ENCODE measurements at regions not wholly inside any gene's neighbourhood (a gene's known extent, or its start where the extent isn't known, plus 50 kb on each side); places are given as distances from the start of the nearest gene placed in this dataset.
"Not testable (repeated sequence)": the region's sequence is repeated elsewhere in the genome, so short reads cannot be mapped to it uniquely, and the experiment has no call there.

DNA sequence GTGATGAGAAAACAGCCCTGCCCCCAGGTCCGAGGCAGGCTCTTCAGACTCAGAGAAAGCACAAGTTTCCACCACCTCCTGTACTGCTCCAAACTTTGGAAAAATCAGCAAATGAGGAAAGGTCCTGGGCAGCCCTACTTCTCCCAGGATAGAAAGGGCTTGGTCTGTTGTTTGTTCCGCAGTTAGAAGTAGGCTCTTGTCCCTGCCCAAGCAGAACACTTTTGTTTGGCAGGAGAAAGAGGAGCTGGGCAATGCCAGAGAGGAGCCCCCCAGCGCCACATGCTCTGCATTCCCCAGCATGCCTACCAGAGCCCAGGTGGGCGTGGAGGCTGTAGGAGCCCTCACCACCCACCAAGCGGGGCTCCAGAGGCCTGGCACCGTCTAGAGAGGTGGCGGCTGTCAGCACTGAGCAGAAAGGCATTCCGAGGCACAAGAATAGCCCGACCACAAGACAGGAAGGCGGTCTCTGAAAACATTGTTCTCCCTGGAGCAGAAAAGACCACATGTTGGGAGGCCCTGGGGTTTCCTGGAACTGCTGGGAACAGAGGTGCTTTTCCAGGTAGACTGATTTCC lies 90.3 kb upstream of the CD82 start:
- Histone ChIP-seq H3K27ac (no peak overlapping the region), H3K36me3 (no peaks in the 10 kb centered on the region), H3K4me1 (no peaks in the 10 kb centered on the region), H3K27me3 (no peaks in the 10 kb centered on the region), H3K4me3 (no peak overlapping the region), H3K9me3 (no peaks in the 10 kb centered on the region)
- TF ChIP-seq, protein P1, sequence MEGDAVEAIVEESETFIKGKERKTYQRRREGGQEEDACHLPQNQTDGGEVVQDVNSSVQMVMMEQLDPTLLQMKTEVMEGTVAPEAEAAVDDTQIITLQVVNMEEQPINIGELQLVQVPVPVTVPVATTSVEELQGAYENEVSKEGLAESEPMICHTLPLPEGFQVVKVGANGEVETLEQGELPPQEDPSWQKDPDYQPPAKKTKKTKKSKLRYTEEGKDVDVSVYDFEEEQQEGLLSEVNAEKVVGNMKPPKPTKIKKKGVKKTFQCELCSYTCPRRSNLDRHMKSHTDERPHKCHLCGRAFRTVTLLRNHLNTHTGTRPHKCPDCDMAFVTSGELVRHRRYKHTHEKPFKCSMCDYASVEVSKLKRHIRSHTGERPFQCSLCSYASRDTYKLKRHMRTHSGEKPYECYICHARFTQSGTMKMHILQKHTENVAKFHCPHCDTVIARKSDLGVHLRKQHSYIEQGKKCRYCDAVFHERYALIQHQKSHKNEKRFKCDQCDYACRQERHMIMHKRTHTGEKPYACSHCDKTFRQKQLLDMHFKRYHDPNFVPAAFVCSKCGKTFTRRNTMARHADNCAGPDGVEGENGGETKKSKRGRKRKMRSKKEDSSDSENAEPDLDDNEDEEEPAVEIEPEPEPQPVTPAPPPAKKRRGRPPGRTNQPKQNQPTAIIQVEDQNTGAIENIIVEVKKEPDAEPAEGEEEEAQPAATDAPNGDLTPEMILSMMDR (IDR thresholded peaks at IDR 0.05) = no peak
- no peak for TF ChIP-seq EP300 (IDR thresholded peaks at IDR 0.05)
- TF ChIP-seq POLR2A (IDR thresholded peaks at IDR 0.05) = no peak
- TF ChIP-seq POLR2AphosphoS5 (IDR thresholded peaks at IDR 0.05) = no peak
- DNase-seq (no peak), ATAC-seq (ENCODE audit: low FRiP score in 2 of 2) (no peak)
- WGBS, 2 donors = 49 to 79% methylated on average over 4 to 10 of the region's 10 CpGs

- H3K9me3 ChIP-seq; H3K4me3 ChIP-seq; H3K27ac ChIP-seq; H3K4me1 ChIP-seq; DNase-seq; H3K36me3 ChIP-seq; ATAC-seq (ENCODE audit: low FRiP score in 2 of 2); H3K27me3 ChIP-seq: not testable (repeated sequence)
- 84 to 87% methylated on average over 4 of the region's 4 CpGs for WGBS, 2 donors
These were observed 83.1 kb upstream of the CD82 start for GRCh38 chr11:44482338-44482737.

- Histone ChIP-seq H3K27me3 (no peaks in the 10 kb centered on the region), H3K36me3 (no peaks in the 10 kb centered on the region), H3K4me3 (no peak overlapping the region), H3K9me3 (no peaks in the 10 kb centered on the region), H3K27ac (no peak overlapping the region), H3K4me1 (no peaks in the 10 kb centered on the region)
- ATAC-seq (ENCODE audit: low FRiP score in 2 of 2) (peak in 1 of 2 donors; percentile 23), DNase-seq (peak in 1 of 2 donors; percentile 27)
- WGBS, 2 donors = 80 to 89% methylated on average over 8 to 10 of the region's 10 CpGs
- TF ChIP-seq POLR2A (IDR thresholded peaks at IDR 0.05) (no peak), EP300 (IDR thresholded peaks at IDR 0.05) (no peak)
- TF ChIP-seq, protein P1 (IDR thresholded peaks at IDR 0.05) = peak in 1 of 6 experiments; percentile 10
These were observed 81.4 kb upstream of the CD82 start for GRCh38 chr11:44483919-44484610.

DNA sequence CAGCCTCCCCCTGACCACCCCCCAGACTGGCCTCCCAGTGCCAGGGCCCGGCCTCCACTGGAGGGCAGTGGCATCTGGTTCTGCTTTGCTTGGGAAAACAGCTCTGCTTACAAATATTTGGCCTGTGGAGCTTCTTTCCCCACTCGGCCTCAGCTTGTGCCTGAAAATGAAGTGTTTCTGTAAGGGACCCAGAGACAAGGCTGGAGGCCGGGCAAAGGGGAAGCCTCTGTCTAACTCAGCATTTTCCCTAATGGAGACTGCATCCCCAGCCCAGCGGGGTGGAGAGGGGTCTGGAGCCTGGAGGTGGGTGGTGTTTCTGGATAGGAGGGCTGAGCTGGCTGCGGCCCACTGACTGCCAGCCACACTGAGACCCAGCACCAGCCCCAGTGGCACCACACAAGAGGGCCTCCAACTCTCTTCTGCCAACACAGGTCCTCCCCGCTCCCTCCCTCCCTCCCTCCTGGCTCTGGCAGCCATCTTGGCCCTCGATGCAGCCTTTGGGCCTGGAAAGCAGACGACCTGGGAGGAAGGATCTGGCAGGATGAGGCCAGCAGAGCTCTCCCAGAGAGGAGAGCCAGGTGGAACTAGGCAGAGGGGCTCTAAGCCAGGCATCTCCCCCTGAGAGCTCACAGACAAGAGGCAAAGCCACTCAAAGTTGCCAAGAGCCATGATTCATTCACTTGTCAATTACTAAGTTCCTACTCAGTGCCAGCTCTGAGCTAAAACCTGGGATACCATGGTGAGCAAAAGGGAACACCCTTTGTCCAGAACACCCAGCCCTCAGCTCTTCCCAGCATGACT lies 77.1 kb upstream of the CD82 start:
- no peak overlapping the region for H3K27ac ChIP-seq
- no peaks in the 10 kb centered on the region for H3K36me3 ChIP-seq
- H3K4me1 ChIP-seq = no peaks in the 10 kb centered on the region
- no peaks in the 10 kb centered on the region for H3K27me3 ChIP-seq
- no peaks in the 10 kb centered on the region for H3K9me3 ChIP-seq
- no peak overlapping the region for H3K4me3 ChIP-seq
- DNase-seq (no peak), ATAC-seq (ENCODE audit: low FRiP score in 2 of 2) (no peak)
- TF ChIP-seq POLR2AphosphoS5 (IDR thresholded peaks at IDR 0.05) = no peak
- TF ChIP-seq, protein P1 (IDR thresholded peaks at IDR 0.05) = no peak
- WGBS, 2 donors = 78 to 83% methylated on average over 4 to 8 of the region's 8 CpGs

GRCh38 chr11:44493383-44493782 lies 72.1 kb upstream of the CD82 start:
- no peak overlapping the region for H3K4me3 ChIP-seq
- TF ChIP-seq POLR2AphosphoS5 (IDR thresholded peaks at IDR 0.05) (no peak), EP300 (IDR thresholded peaks at IDR 0.05) (no peak), POLR2A (IDR thresholded peaks at IDR 0.05) (no peak)
- TF ChIP-seq, protein P1 (IDR thresholded peaks at IDR 0.05) = no peak
- H3K36me3 ChIP-seq = no peaks in the 10 kb centered on the region
- H3K27ac ChIP-seq = no peak overlapping the region
- ATAC-seq (ENCODE audit: low FRiP score in 2 of 2) = no peak
- no peaks in the 10 kb centered on the region for H3K4me1 ChIP-seq
- DNase-seq = no peak
- no peaks in the 10 kb centered on the region for H3K9me3 ChIP-seq
- H3K27me3 ChIP-seq = no peaks in the 10 kb centered on the region

Measured in upper lobe of left lung (tissue), 6 donors.